H1 (cell line): ENCODE measurements at regions not wholly inside any gene's neighbourhood (a gene's known extent, or its start where the extent isn't known, plus 50 kb on each side); places are given as distances from the start of the nearest gene placed in this dataset.

ENCODE experiments used
- CTCF ChIA-PET: fragments of 300-600 bp; sonication (Branson Sonifier 250); formaldehyde crosslinking; loops from one replicate; lab custom pipeline; 2021; ENCODE audit not compliant: partially characterized antibody; lab: Charles Lee
- POLR2A ChIA-PET: fragments of 300-600 bp; sonication (Branson Sonifier 250); formaldehyde crosslinking; loops from one replicate; lab custom pipeline; 2021; ENCODE audit warnings: inconsistent platforms; ENCODE audit not compliant: partially characterized antibody; lab: Charles Lee
- DNase-seq, 2 experiments: peaks; one replicate each; pipeline versions ENCODE4 v3.0.0 to v3.0.0-alpha.2; 2010 to 2022; ENCODE audit warnings: low spot score in 2 of 2, low read depth in 1 of 2, mixed read lengths in 1 of 2
- FAIRE-seq: peaks from 2 replicates; lab custom pipeline; 2011; peaks lifted over from hg19 to GRCh38; lab: Jason Lieb, UNC
- H2AFZ ChIP-seq: 2 replicates; pipeline ENCODE4 v1.8.1; 2012; ENCODE audit warnings: low read length, inconsistent platforms
- H2AK5ac ChIP-seq: 2 replicates; pipeline ENCODE4 v1.6.1; 2013; ENCODE audit warnings: low read depth, low read length
- H2BK120ac ChIP-seq: replicated peaks from 2 replicates; pipeline ENCODE3; 2013; ENCODE audit warnings: low read depth, low read length, inconsistent platforms
- H2BK12ac ChIP-seq: 2 replicates; pipeline ENCODE4 v1.6.1; 2013; ENCODE audit warnings: low read depth, low read length
- H2BK15ac ChIP-seq: 2 replicates; pipeline ENCODE4 v1.6.1; 2013; ENCODE audit warnings: low read length
- H2BK20ac ChIP-seq: 2 replicates; pipeline ENCODE4 v1.6.1; 2013; ENCODE audit warnings: low read length
- H2BK5ac ChIP-seq: 2 replicates; pipeline ENCODE4 v1.6.1; 2013; ENCODE audit warnings: low read depth, low read length
- H3K14ac ChIP-seq: 2 replicates; pipeline ENCODE4 v1.6.1; 2013; ENCODE audit warnings: inconsistent platforms; ENCODE audit not compliant: insufficient read length
- H3K18ac ChIP-seq: 2 replicates; pipeline ENCODE4 v1.6.1; 2013; ENCODE audit warnings: low read length; ENCODE audit errors: extremely low read depth
- H3K23ac ChIP-seq: 2 replicates; pipeline ENCODE4 v1.6.1; 2013; ENCODE audit warnings: inconsistent platforms; ENCODE audit not compliant: insufficient read length
- H3K23me2 ChIP-seq: 2 replicates; pipeline ENCODE4 v1.6.1; 2013; ENCODE audit warnings: low read depth, low read length
- H3K27ac ChIP-seq: 2 replicates; pipeline ENCODE4 v1.6.1; 2011; ENCODE audit warnings: low read depth, low read length, inconsistent platforms
- H3K27me3 ChIP-seq, 4 experiments: replicated peaks in 1 of 4; 1 replicate in 1 of 4; 2 replicates in 3 of 4; pipeline versions ENCODE4 v1.6.1 to v1.8.1; 2011 to 2013; ENCODE audit warnings: low read length in 3 of 4, mild to moderate bottlenecking in 3 of 4, inconsistent platforms in 2 of 4, mixed read lengths in 2 of 4, moderate library complexity in 1 of 4; ENCODE audit not compliant: control insufficient read depth in 3 of 4, insufficient read depth in 3 of 4; ENCODE audit errors: extremely low read depth in 1 of 4
- H3K36me3 ChIP-seq, 4 experiments: 2 replicates each; pipeline versions ENCODE4 v1.6.1 to v1.8.1; 2011 to 2013; ENCODE audit warnings: mild to moderate bottlenecking in 4 of 4, low read length in 3 of 4, moderate library complexity in 2 of 4, control low read depth in 1 of 4, inconsistent platforms in 1 of 4; ENCODE audit not compliant: insufficient read depth in 4 of 4, control insufficient read depth in 2 of 4
- H3K4ac ChIP-seq: replicated peaks from 2 replicates; pipeline ENCODE3; 2013; ENCODE audit warnings: low read length, low read depth, mixed read lengths, inconsistent platforms; ENCODE audit not compliant: insufficient read length
- H3K4me1 ChIP-seq, 4 experiments: replicated peaks in 1 of 4; 1 replicate in 1 of 4; 2 replicates in 3 of 4; pipeline versions ENCODE4 v1.6.1 to v1.8.1; 2011 to 2013; ENCODE audit warnings: low read length in 3 of 4, inconsistent platforms in 2 of 4, mixed read lengths in 1 of 4; ENCODE audit not compliant: insufficient read depth in 4 of 4, control insufficient read depth in 3 of 4
- H3K4me2 ChIP-seq, 2 experiments: 2 replicates each; pipeline versions ENCODE4 v1.6.1 to v1.8.1; 2011 to 2013; ENCODE audit warnings: low read depth in 2 of 2, low read length in 2 of 2, control low read depth in 1 of 2, inconsistent platforms in 1 of 2, mild to moderate bottlenecking in 1 of 2; ENCODE audit not compliant: insufficient read depth in 1 of 2
- H3K4me3 ChIP-seq, 4 experiments: fragments of 200-600, 300-600 bp in 1 of 4; sonication (generic), shearing (Covaris generic), sonication (Bioruptor Twin) in 1 of 4; 2 replicates each; pipeline versions ENCODE4 v1.5.1 to v1.8.1; 2011 to 2016; ENCODE audit warnings: low read length in 4 of 4, low read depth in 3 of 4, control low read depth in 2 of 4, inconsistent platforms in 2 of 4, mild to moderate bottlenecking in 2 of 4, mixed read lengths in 1 of 4, moderate library complexity in 1 of 4; ENCODE audit not compliant: insufficient read depth in 2 of 4; ENCODE audit errors: extremely low read depth in 1 of 4
- H3K56ac ChIP-seq: replicated peaks from 2 replicates; pipeline ENCODE3; 2013; ENCODE audit warnings: low read depth, mild to moderate bottlenecking, mixed read lengths, low read length, inconsistent platforms; ENCODE audit not compliant: insufficient read length
- H3K79me1 ChIP-seq: 2 replicates; pipeline ENCODE4 v1.6.1; 2013; ENCODE audit warnings: low read depth, low read length, control low read depth
- H3K79me2 ChIP-seq, 2 experiments: 2 replicates each; pipeline versions ENCODE4 v1.6.1 to v1.8.1; 2012 to 2013; ENCODE audit warnings: low read length in 2 of 2, mild to moderate bottlenecking in 2 of 2, inconsistent platforms in 1 of 2; ENCODE audit not compliant: insufficient read depth in 2 of 2, control insufficient read depth in 1 of 2
- H3K9ac ChIP-seq, 4 experiments: replicated peaks in 1 of 4; 1 replicate in 1 of 4; 2 replicates in 3 of 4; pipeline versions ENCODE4 v1.6.1 to v1.8.1; 2011 to 2013; ENCODE audit warnings: low read depth in 3 of 4, low read length in 3 of 4, control low read depth in 2 of 4, mild to moderate bottlenecking in 2 of 4, moderate library complexity in 2 of 4, inconsistent platforms in 1 of 4; ENCODE audit errors: extremely low read depth in 1 of 4
- H3K9me3 ChIP-seq, 2 experiments: 2 replicates each; pipeline versions ENCODE4 v1.6.1 to v1.8.1; 2012 to 2013; ENCODE audit warnings: mild to moderate bottlenecking in 2 of 2, moderate library complexity in 2 of 2, control low read depth in 1 of 2, inconsistent platforms in 1 of 2, low read depth in 1 of 2, low read length in 1 of 2, mixed read lengths in 1 of 2; ENCODE audit not compliant: insufficient read depth in 2 of 2
- H4K20me1 ChIP-seq, 2 experiments: replicated peaks in 1 of 2; 2 replicates each; pipeline versions ENCODE3 to v1.8.1; 2011 to 2013; ENCODE audit warnings: inconsistent platforms in 2 of 2, low read length in 2 of 2, mild to moderate bottlenecking in 1 of 2; ENCODE audit not compliant: insufficient read depth in 2 of 2, control insufficient read depth in 1 of 2
- H4K5ac ChIP-seq: 2 replicates; pipeline ENCODE4 v1.6.1; 2013; ENCODE audit warnings: low read length, low read depth, mixed read lengths, inconsistent platforms; ENCODE audit not compliant: insufficient read length
- H4K8ac ChIP-seq: 2 replicates; pipeline ENCODE4 v1.8.0; 2013; ENCODE audit warnings: mild to moderate bottlenecking, moderate library complexity, low read length, inconsistent platforms; ENCODE audit not compliant: insufficient read depth; ENCODE audit errors: extremely low read depth
- H4K91ac ChIP-seq: replicated peaks from 2 replicates; pipeline ENCODE3; 2013; ENCODE audit warnings: low read length, mixed read lengths, inconsistent platforms; ENCODE audit not compliant: insufficient read length
- CBX8 ChIP-seq: fragments of 300-800, 300-1000 bp; sonication (generic); IDR thresholded peaks from 2 replicates; pipeline ENCODE4 v1.7.1; 2016; ENCODE audit warnings: low read depth, low read length, borderline replicate concordance
- GTF2F1 ChIP-seq: IDR thresholded peaks from 2 replicates; pipeline ENCODE4 v1.6.1; 2012; ENCODE audit warnings: low read depth, low read length, improper control_type of control experiment, borderline replicate concordance
- HDAC6 ChIP-seq: IDR thresholded peaks from one replicate; pipeline ENCODE4 v1.7.1; 2012; ENCODE audit warnings: low read depth, mild to moderate bottlenecking, inconsistent platforms, low read length, moderate library complexity
- MAX ChIP-seq: IDR thresholded peaks from 2 replicates; pipeline ENCODE4 v1.6.1; 2012; ENCODE audit warnings: inconsistent platforms
- RAD21 ChIP-seq, 2 experiments: IDR thresholded peaks in 1 of 2; conservative IDR thresholded peaks in 1 of 2; 2 replicates each; pipeline ENCODE4 v1.6.1; 2011; ENCODE audit warnings: low read depth in 2 of 2, low read length in 2 of 2, improper control_type of control experiment in 1 of 2, inconsistent platforms in 1 of 2, mild to moderate bottlenecking in 1 of 2, moderate library complexity in 1 of 2
- RBBP5 ChIP-seq: IDR thresholded peaks from 2 replicates; pipeline ENCODE4 v1.7.1; 2012; ENCODE audit warnings: low read depth, mild to moderate bottlenecking, inconsistent platforms, low read length, moderate library complexity, borderline replicate concordance
- SIX5 ChIP-seq: IDR thresholded peaks from 2 replicates; pipeline ENCODE4 v1.6.1; 2011; ENCODE audit warnings: mild to moderate bottlenecking, low read depth, low read length
- SP1 ChIP-seq: IDR thresholded peaks from 2 replicates; pipeline ENCODE4 v1.6.1; 2011; ENCODE audit warnings: low read depth, low read length
- WGBS, 2 experiments: shearing (Covaris generic) in 1 of 2; methylation state at CpG; one replicate each; pipeline versions ENCODE4 v1.1.6 to v1.1.7; 2013 to 2015; ENCODE audit warnings: low lambda C conversion rate in 2 of 2, mixed read lengths in 2 of 2, inconsistent platforms in 1 of 2, low coverage in 1 of 2, missing lambda C conversion rate in 1 of 2; ENCODE audit not compliant: insufficient replicate concordance in 2 of 2, insufficient coverage in 1 of 2, insufficient read length in 1 of 2; ENCODE audit errors: extremely low coverage in 1 of 2, missing lambda C conversion rate in 1 of 2; 5-methylcytosine and 5-hydroxymethylcytosine counted together
- TF ChIP-seq, protein P1 (sequence below): IDR thresholded peaks from 2 replicates; pipeline ENCODE4 v1.6.1; 2012; ENCODE audit warnings: inconsistent platforms
- TF ChIP-seq, protein P2 (sequence below): IDR thresholded peaks from 2 replicates; pipeline ENCODE4 v1.6.1; 2011; ENCODE audit warnings: low read depth, mild to moderate bottlenecking, low read length; ENCODE audit not compliant: insufficient read depth

GRCh38 chr18:10386049-10386448 is 68.4 kb upstream of the APCDD1 start:
- CTCF ChIA-PET, result no interaction called here
- no peaks in the 10 kb centered on the region for H3K79me1 ChIP-seq
- H4K8ac ChIP-seq, result no peak overlapping the region
- H4K20me1 ChIP-seq, result no peaks in the 10 kb centered on the region
- H2BK120ac ChIP-seq, result no peak overlapping the region
- DNase-seq (no peak), FAIRE-seq (no peak)
- H3K23ac ChIP-seq, result no peak overlapping the region
- no peak overlapping the region for H3K4ac ChIP-seq
- no peak overlapping the region for H2BK5ac ChIP-seq
- H3K4me3 ChIP-seq, result no peak overlapping the region
- H3K23me2 ChIP-seq, result no peaks in the 10 kb centered on the region
- H3K9ac ChIP-seq, result no peak overlapping the region
- no peak overlapping the region for H3K18ac ChIP-seq
- H3K56ac ChIP-seq, result no peak overlapping the region
- no peak overlapping the region for H2AK5ac ChIP-seq
- no peaks in the 10 kb centered on the region for H3K36me3 ChIP-seq
- H2BK20ac ChIP-seq, result no peak overlapping the region
- H4K5ac ChIP-seq, result no peak overlapping the region
- no peaks in the 10 kb centered on the region for H3K9me3 ChIP-seq
- no peaks in the 10 kb centered on the region for H3K4me1 ChIP-seq
- no peak overlapping the region for H3K14ac ChIP-seq
- H3K27me3 ChIP-seq, result no peaks in the 10 kb centered on the region
- no peak overlapping the region for H2AFZ ChIP-seq
- no peak overlapping the region for H2BK12ac ChIP-seq
- no peak overlapping the region for H2BK15ac ChIP-seq
- no peak overlapping the region for H3K27ac ChIP-seq
- no peaks in the 10 kb centered on the region for H3K79me2 ChIP-seq
- WGBS, 2 experiments, result 94% methylated on average over 4 of the region's 4 CpGs; no CpG with 5 or more reads in 1 of the 2 experiments
- POLR2A ChIA-PET, result no interaction called here
- H4K91ac ChIP-seq, result no peak overlapping the region
- H3K4me2 ChIP-seq, result no peak overlapping the region
- no peak for TF ChIP-seq RAD21 (IDR thresholded peaks at IDR 0.05 in 1 of 2, conservative IDR thresholded peaks at IDR 0.05 in 1 of 2; ENCODE audit: low read depth in 2 of 2, low read length in 2 of 2)
- TF ChIP-seq MAX, result no peak
- TF ChIP-seq HDAC6, result no peak
- no peak for TF ChIP-seq SP1
- TF ChIP-seq SIX5, result no peak
- TF ChIP-seq, protein P1, sequence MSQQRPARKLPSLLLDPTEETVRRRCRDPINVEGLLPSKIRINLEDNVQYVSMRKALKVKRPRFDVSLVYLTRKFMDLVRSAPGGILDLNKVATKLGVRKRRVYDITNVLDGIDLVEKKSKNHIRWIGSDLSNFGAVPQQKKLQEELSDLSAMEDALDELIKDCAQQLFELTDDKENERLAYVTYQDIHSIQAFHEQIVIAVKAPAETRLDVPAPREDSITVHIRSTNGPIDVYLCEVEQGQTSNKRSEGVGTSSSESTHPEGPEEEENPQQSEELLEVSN, result no peak
- no peak for TF ChIP-seq CBX8
- TF ChIP-seq RBBP5, result no peak
- no peak for TF ChIP-seq GTF2F1
- TF ChIP-seq, protein P2, sequence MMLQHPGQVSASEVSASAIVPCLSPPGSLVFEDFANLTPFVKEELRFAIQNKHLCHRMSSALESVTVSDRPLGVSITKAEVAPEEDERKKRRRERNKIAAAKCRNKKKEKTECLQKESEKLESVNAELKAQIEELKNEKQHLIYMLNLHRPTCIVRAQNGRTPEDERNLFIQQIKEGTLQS, result no peak
